ENCODE measurements at regions not wholly inside any gene's neighbourhood (a gene's known extent, or its start where the extent isn't known, plus 50 kb on each side); places are given as distances from the start of the nearest gene placed in this dataset.

DNA sequence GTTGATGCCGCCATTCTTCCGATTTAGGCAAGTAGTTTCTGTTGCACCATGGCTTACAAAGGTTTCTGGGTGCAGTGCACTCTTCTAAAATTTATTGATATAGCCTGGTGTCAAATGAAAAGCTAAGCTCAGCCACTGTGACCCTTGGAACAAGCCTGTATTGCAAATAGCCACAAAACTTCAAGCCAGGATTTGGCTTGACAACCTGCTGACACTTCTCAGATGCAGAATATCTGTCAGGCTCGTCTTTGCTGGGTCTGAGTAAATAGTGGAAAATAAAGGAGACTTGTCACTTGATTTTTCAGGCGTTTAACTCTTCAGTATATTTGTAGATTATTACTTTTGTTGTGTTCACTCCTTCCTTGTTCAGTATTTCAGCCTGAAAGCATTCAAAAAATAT is 871.8 kb downstream of the OTOL1 start:
- TF ChIP-seq, protein P1, sequence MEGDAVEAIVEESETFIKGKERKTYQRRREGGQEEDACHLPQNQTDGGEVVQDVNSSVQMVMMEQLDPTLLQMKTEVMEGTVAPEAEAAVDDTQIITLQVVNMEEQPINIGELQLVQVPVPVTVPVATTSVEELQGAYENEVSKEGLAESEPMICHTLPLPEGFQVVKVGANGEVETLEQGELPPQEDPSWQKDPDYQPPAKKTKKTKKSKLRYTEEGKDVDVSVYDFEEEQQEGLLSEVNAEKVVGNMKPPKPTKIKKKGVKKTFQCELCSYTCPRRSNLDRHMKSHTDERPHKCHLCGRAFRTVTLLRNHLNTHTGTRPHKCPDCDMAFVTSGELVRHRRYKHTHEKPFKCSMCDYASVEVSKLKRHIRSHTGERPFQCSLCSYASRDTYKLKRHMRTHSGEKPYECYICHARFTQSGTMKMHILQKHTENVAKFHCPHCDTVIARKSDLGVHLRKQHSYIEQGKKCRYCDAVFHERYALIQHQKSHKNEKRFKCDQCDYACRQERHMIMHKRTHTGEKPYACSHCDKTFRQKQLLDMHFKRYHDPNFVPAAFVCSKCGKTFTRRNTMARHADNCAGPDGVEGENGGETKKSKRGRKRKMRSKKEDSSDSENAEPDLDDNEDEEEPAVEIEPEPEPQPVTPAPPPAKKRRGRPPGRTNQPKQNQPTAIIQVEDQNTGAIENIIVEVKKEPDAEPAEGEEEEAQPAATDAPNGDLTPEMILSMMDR (conservative IDR thresholded peaks at IDR 0.05; ENCODE audit: low read depth, low read length) = no peak
- no peak for TF ChIP-seq EZH2 (IDR thresholded peaks at IDR 0.05; ENCODE audit: low read length, unreplicated experiment)
